GM12878 (cell line): ENCODE measurements at regions not wholly inside any gene's neighbourhood (a gene's known extent, or its start where the extent isn't known, plus 50 kb on each side); places are given as distances from the start of the nearest gene placed in this dataset.

Experiments used
- ATAC-seq: fragments of 200-7000 bp; cut with Tn5 transposase; 3 replicates; pipeline ENCODE4 v1.9.1; 2020; ENCODE audit warnings: mild to moderate bottlenecking, moderate library complexity
- BruUV-seq: library from RNA; stranded (reverse); fragments of 400-500 nt; replicated peaks from 2 replicates; lab custom pipeline; 2021; lab: Mats Ljungman, UMichigan
- CTCF ChIA-PET: fragments of 300-600 bp; sonication (Branson Sonifier 250); formaldehyde crosslinking; extraction: SDS; loops from one replicate; lab custom pipeline; 2021; ENCODE audit warnings: inconsistent platforms; lab: Yijun Ruan, JAX
- POLR2A ChIA-PET: fragments of 350-600 bp; formaldehyde crosslinking; extraction: SDS; loops from one replicate; lab custom pipeline; 2021; ENCODE audit warnings: inconsistent platforms; lab: Charles Lee
- RAD21 ChIA-PET: fragments of 300-600 bp; sonication (Branson Sonifier 250); formaldehyde crosslinking; loops from one replicate; lab custom pipeline; 2023; ENCODE audit warnings: antibody characterized with exemption; ENCODE audit not compliant: unreplicated experiment; lab: Charles Lee
- SMC1A ChIA-PET: fragments of 300-600 bp; sonication (Branson Sonifier 250); formaldehyde crosslinking; loops from one replicate; lab custom pipeline; 2023; ENCODE audit not compliant: unreplicated experiment, uncharacterized antibody; lab: Charles Lee
- DNase-seq: peaks from one replicate; pipeline ENCODE4 v3.0.0-alpha.2; 2011; ENCODE audit warnings: low read depth, low spot score
- FAIRE-seq: peaks from 3 replicates; lab custom pipeline; 2011; peaks lifted over from hg19 to GRCh38; lab: Jason Lieb, UNC
- H2AFZ ChIP-seq: 2 replicates; pipeline ENCODE4 v1.6.0; 2011; ENCODE audit warnings: low read depth, low read length, control low read depth; ENCODE audit not compliant: control insufficient read depth
- H3K27ac ChIP-seq: 2 replicates; pipeline ENCODE4 v1.5.1; 2011; ENCODE audit warnings: control low read depth; ENCODE audit not compliant: control insufficient read depth, insufficient read depth
- H3K27me3 ChIP-seq, 2 experiments: replicated peaks in 1 of 2; 2 replicates each; pipeline versions ENCODE4 v1.6.0 to v1.6.1; 2011; ENCODE audit warnings: low read length in 1 of 2; ENCODE audit not compliant: control insufficient read depth in 2 of 2, insufficient read depth in 2 of 2
- H3K36me3 ChIP-seq, 2 experiments: 2 replicates each; pipeline ENCODE4 v1.5.1; 2011; ENCODE audit warnings: low read length in 1 of 2; ENCODE audit not compliant: control insufficient read depth in 2 of 2, insufficient read depth in 2 of 2
- H3K4me1 ChIP-seq: 2 replicates; pipeline ENCODE4 v1.6.1; 2011; ENCODE audit warnings: mild to moderate bottlenecking, low read length, moderate library complexity, mixed read lengths; ENCODE audit not compliant: control insufficient read depth, insufficient read depth
- H3K4me2 ChIP-seq: 2 replicates; pipeline ENCODE4 v1.6.0; 2011; ENCODE audit warnings: control low read depth; ENCODE audit not compliant: control insufficient read depth, insufficient read depth
- H3K4me3 ChIP-seq: fragments of 200-600 bp; sonication (generic); 2 replicates; pipeline ENCODE4 v1.5.1; 2016
- H3K79me2 ChIP-seq: 2 replicates; pipeline ENCODE4 v1.6.0; 2011; ENCODE audit warnings: low read length; ENCODE audit not compliant: control insufficient read depth, insufficient read depth
- H3K9ac ChIP-seq: 2 replicates; pipeline ENCODE4 v1.8.0; 2011; ENCODE audit warnings: low read length, control low read depth, mixed read lengths; ENCODE audit not compliant: control insufficient read depth, insufficient read depth
- H3K9me3 ChIP-seq: replicated peaks from 3 replicates; pipeline ENCODE4 v1.5.1; 2011; ENCODE audit warnings: mild to moderate bottlenecking, low read length; ENCODE audit not compliant: control insufficient read depth, insufficient read depth
- H4K20me1 ChIP-seq: 2 replicates; pipeline ENCODE4 v1.6.0; 2011; ENCODE audit not compliant: control insufficient read depth, insufficient read depth
- CBX5 ChIP-seq: sonication (generic); IDR thresholded peaks from 2 replicates; pipeline ENCODE4 v1.6.1; 2016; ENCODE audit warnings: low read depth, moderate library complexity, mild to moderate bottlenecking, inconsistent platforms
- IKZF1 ChIP-seq: fragments of 450-650 bp; conservative IDR thresholded peaks from 2 replicates; pipeline ENCODE4 v1.6.1; 2017; ENCODE audit warnings: antibody characterized with exemption, mild to moderate bottlenecking
- JUND ChIP-seq: IDR thresholded peaks from 2 replicates; pipeline ENCODE4 v1.6.1; 2012; ENCODE audit warnings: low read depth, mild to moderate bottlenecking, low read length, improper control_type of control experiment, moderate library complexity
- MTA2 ChIP-seq: fragments of 450-650 bp; IDR thresholded peaks from 2 replicates; pipeline ENCODE4 v1.6.1; 2016; ENCODE audit warnings: low read depth, mild to moderate bottlenecking, moderate library complexity
- NBN ChIP-seq: fragments of 450-650 bp; IDR thresholded peaks from 2 replicates; pipeline ENCODE4 v1.6.1; 2016
- NR2C1 ChIP-seq: fragments of 450-650 bp; IDR thresholded peaks from 2 replicates; pipeline ENCODE4 v1.6.1; 2017; ENCODE audit warnings: antibody characterized with exemption, mild to moderate bottlenecking, moderate library complexity
- PKNOX1 ChIP-seq: fragments of 450-650 bp; IDR thresholded peaks from 2 replicates; pipeline ENCODE4 v1.6.1; 2016; ENCODE audit warnings: mild to moderate bottlenecking
- REST ChIP-seq: IDR thresholded peaks from 2 replicates; pipeline ENCODE4 v1.6.1; 2012; ENCODE audit warnings: mild to moderate bottlenecking, low read depth, low read length
- RFX5 ChIP-seq: IDR thresholded peaks from 2 replicates; pipeline ENCODE4 v1.6.1; 2011; ENCODE audit warnings: low read depth, low read length, improper control_type of control experiment
- TCF3 ChIP-seq: IDR thresholded peaks from 2 replicates; pipeline ENCODE4 v1.6.1; 2012; ENCODE audit warnings: low read depth, mild to moderate bottlenecking, low read length, borderline replicate concordance; ENCODE audit not compliant: insufficient read depth
- ZNF687 ChIP-seq: fragments of 450-650 bp; IDR thresholded peaks from 2 replicates; pipeline ENCODE4 v1.6.1; 2017; ENCODE audit warnings: mild to moderate bottlenecking, moderate library complexity
- whole genome bisulfite sequencing: methylation state at CpG from one replicate; pipeline ENCODE4 v1.1.6; 2016; ENCODE audit warnings: low lambda C conversion rate; ENCODE audit not compliant: insufficient replicate concordance, insufficient coverage; ENCODE audit errors: missing lambda C conversion rate; 5-methylcytosine and 5-hydroxymethylcytosine counted together
- in situ Hi-C: fragments of 300-500 bp; cut with MboI; formaldehyde crosslinking; loops from 9 replicates; pipeline ENCODE4 v1.14.3; 2018; ENCODE audit warnings: mixed read lengths
- intact Hi-C: fragments of 100-400 bp; cut with micrococcal nuclease; formaldehyde crosslinking; loops from one replicate; pipeline ENCODE4 v1.14.2; 2022; ENCODE audit not compliant: unreplicated experiment
- TF ChIP-seq, protein P1 (sequence below), 3 experiments: IDR thresholded peaks in 2 of 3; conservative IDR thresholded peaks in 1 of 3; 2 replicates each; pipeline ENCODE4 v1.5.1; 2011; ENCODE audit warnings: low read depth in 3 of 3, low read length in 3 of 3, mild to moderate bottlenecking in 3 of 3, control low read depth in 2 of 3, moderate library complexity in 2 of 3, inconsistent platforms in 1 of 3, mixed read lengths in 1 of 3; ENCODE audit not compliant: control insufficient read depth in 2 of 3, insufficient read depth in 1 of 3; ENCODE audit errors: extremely low read depth in 1 of 3

DNA sequence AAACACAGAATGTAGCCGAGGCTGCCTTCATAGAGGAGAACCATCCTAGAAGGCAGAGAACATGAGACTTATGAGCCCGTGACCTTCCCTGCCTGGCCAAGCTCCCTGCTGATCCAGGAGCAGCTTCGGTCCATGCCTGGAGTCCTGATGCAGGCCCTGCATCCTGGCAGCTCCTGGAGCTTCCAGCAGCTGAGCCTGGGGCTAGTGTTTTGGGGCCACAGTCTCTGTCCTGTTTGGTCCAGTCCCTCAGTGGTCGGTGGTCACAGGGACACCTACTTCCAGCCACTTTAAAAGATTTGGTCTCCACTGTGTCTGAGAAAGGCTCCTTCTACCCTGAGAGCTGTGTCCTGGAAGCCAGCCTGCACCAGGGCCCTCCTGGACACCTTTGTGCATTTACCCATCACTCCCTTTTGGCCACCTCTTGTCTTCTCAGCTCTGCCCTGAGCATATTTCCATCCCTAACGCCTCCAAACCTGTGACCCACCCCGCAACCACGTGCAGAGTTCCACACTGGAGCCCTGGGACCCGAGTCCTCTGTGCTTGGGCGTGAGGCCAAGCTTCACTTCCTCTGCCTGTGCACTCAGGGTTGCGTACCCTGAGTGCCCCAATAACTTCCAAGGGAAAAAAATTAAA lies 315.2 kb upstream of the ZNF32 start (continued):
- TF ChIP-seq, protein P1, sequence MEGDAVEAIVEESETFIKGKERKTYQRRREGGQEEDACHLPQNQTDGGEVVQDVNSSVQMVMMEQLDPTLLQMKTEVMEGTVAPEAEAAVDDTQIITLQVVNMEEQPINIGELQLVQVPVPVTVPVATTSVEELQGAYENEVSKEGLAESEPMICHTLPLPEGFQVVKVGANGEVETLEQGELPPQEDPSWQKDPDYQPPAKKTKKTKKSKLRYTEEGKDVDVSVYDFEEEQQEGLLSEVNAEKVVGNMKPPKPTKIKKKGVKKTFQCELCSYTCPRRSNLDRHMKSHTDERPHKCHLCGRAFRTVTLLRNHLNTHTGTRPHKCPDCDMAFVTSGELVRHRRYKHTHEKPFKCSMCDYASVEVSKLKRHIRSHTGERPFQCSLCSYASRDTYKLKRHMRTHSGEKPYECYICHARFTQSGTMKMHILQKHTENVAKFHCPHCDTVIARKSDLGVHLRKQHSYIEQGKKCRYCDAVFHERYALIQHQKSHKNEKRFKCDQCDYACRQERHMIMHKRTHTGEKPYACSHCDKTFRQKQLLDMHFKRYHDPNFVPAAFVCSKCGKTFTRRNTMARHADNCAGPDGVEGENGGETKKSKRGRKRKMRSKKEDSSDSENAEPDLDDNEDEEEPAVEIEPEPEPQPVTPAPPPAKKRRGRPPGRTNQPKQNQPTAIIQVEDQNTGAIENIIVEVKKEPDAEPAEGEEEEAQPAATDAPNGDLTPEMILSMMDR (IDR thresholded peaks at IDR 0.05 in 2 of 3, conservative IDR thresholded peaks at IDR 0.05 in 1 of 3; ENCODE audit: control insufficient read depth in 2 of 3, extremely low read depth in 1 of 3, insufficient read depth in 1 of 3, low read depth in 3 of 3, low read length in 3 of 3), result no peak
- TF ChIP-seq RFX5, result no peak

- ChIA-PET CTCF (no interaction called here), POLR2A (no interaction called here), RAD21 (no interaction called here), SMC1A (interaction anchor here (1.3 to 4.8 kb wide), 3 partner anchors 14 to 152 kb away, joined by 3 to 22 read pairs (median 3); no protein-coding TSS in a partner anchor)
- ATAC-seq (no peak), DNase-seq (no peak), FAIRE-seq (no peak)
- no peak overlapping the region for H3K9ac ChIP-seq
- no peaks in the 10 kb centered on the region for H3K36me3 ChIP-seq
- BruUV-seq, result no TSS peak
- WGBS, result 59% methylated on average over 2 of the region's 2 CpGs
- H4K20me1 ChIP-seq, result no peaks in the 10 kb centered on the region
- H3K27me3 ChIP-seq, result no peaks in the 10 kb centered on the region; a peak in 1 of 4 replicates
- no peak overlapping the region for H3K27ac ChIP-seq
- no peak overlapping the region for H2AFZ ChIP-seq
- in situ Hi-C loops (no loop called here), intact Hi-C loops (no loop called here)
- no peaks in the 10 kb centered on the region for H3K79me2 ChIP-seq
- peaks cover 4% of the 10 kb centered on the region; the same call in 1 of the 2 replicates for H3K4me1 ChIP-seq
- H3K9me3 ChIP-seq, result no peaks in the 10 kb centered on the region; the same call in 2 of the 3 replicates
- no peak overlapping the region for H3K4me2 ChIP-seq
- H3K4me3 ChIP-seq, result no peak overlapping the region
- TF ChIP-seq JUND, result no peak
- TF ChIP-seq NBN, result no peak
- TF ChIP-seq PKNOX1, result no peak
- TF ChIP-seq ZNF687, result no peak
- TF ChIP-seq NR2C1, result no peak
- no peak for TF ChIP-seq CBX5
- TF ChIP-seq IKZF1, result no peak
- no peak for TF ChIP-seq MTA2
- no peak for TF ChIP-seq TCF3
- TF ChIP-seq REST, result no peak
Observed at GRCh38 chr10:43963379-43963778, 314.7 kb upstream of the ZNF32 start.
